GM18870 (cell line): ENCODE measurements at regions not wholly inside any gene's neighbourhood (a gene's known extent, or its start where the extent isn't known, plus 50 kb on each side); places are given as distances from the start of the nearest gene placed in this dataset.
"Not testable (repeated sequence)": the region's sequence is repeated elsewhere in the genome, so short reads cannot be mapped to it uniquely, and the experiment has no call there.

Experiments
- ATAC-seq: cut with Tn5 transposase; IDR thresholded peaks from one replicate; pipeline ENCODE4 v1.9.1; 2021; ENCODE audit warnings: moderate library complexity; ENCODE audit not compliant: unreplicated experiment

DNA sequence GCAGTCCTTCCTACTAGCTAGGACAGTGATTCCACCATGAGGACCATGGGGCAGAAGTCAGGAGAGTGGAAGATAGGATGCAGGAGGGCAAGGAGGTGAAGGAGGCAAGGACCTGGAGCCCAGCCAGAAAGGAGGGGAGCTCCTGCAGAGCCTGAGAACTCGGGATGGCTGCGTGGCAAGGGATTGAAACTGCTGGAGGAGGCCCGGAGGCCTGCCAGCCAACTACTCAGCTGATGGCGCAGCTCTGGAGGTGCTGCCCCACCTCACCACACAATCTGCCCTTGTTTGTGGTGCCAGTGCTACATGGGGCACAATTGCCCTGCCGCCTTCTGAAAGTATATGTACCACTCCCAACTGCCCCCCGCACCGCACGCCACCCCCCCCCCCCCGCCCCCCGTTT, 307.3 kb upstream of the CHRNA7 start:
- ATAC-seq: not testable (repeated sequence)

DNA sequence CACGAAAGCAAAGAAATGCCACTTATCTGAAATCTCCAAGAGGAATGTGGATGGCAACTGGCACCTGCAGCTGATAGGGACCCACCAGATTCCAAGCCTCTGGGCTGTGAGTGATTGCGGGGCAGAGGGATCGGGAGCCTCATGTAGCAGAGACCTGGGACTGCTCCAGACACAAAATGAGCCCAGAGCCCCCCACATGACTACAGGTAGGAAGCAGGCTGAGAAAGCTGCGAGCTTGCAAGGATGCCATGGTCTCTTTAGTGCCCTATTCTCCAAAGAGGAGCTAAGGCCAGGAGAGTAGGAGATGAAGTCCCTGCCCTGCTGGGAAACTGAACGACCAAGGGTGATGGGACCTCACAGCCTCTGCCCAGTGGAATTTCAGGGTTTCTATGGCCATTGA, 305.4 kb upstream of the CHRNA7 start:
- not testable (repeated sequence) for ATAC-seq

DNA sequence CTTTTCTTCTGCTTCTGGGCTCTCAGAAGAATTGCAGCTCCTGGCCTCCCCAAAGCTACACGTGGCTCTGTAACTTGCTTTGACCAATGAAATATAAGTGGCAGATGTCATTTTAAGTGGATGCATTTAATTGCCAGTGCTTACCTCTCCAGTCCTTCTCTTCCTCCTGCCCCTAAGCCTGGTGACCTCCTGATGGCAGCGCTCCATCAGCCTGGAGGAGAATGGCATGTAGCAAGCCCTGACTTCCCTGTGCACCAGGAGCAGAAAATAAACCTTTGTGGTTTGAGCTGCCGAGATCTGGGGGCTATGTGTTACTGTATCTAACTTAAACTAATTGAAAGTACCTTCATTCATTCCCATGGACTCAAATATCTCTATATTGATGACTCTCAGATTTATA, 304.7 kb upstream of the CHRNA7 start:
- ATAC-seq: not testable (repeated sequence)

DNA sequence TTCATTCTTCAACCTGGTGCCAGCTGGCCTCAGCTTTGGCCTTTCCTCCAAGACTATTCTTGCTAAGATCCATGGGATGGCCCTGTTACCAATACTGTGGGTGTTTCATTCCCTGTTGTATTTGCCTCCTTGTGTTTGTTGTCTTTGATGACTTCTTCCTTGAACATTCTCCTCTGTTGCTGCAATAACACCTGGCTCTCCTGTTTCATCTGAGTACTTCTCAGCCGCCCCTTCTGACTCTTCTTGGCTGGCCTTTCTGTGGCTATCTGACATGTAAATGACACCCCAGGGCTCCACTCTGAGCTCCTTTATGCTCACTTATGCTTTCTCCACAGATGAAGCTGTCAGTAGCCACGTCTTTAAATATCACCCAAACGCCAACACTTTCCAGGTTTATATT, 302.7 kb upstream of the CHRNA7 start:
- ATAC-seq: no peak

- ATAC-seq: no peak
Observed at GRCh38 chr15:31732726-31733125, 297.6 kb upstream of the CHRNA7 start.

DNA sequence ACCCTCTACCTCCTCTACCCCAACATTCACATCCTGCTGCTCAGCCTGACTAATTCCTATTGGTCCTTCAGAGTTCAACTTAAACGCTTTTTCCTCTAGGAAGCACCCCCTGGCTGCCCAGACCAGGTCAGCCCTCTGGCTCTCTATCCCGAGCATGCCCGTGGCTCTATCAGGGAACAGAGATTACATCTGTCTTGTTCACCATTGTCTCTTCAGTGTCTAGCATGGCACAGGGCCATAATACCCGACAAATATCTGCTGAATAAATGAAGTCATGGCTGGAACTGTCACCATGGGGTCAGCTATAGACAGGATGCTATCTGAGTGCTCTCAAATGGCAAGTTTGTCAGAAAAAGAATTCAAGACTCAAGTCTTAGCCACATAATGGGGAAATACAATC, 296.9 kb upstream of the CHRNA7 start:
- ATAC-seq: no peak

DNA sequence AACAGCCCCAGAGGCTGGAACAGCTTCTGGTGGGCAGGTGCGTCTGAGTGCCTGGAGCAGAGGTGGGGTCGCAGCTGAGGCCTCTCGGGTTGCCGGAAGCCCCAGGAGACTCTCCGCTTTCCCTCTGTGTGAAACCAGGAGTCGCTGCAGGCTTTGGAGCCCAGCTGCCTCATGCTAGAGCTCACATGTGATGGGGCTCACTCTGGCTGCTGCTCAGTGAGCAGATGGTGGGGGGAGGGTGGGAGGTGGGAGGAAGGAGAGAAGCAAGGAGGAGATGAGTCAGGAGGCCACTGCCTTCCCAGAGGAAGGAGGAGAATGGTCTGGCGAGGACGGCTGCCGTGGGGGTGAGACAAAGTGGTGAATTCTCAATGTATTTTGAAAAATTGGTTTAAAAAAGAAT, 290.1 kb upstream of the CHRNA7 start:
- no peak for ATAC-seq

- no peak for ATAC-seq
Observed at GRCh38 chr15:31745841-31746240, 284.5 kb upstream of the CHRNA7 start.

DNA sequence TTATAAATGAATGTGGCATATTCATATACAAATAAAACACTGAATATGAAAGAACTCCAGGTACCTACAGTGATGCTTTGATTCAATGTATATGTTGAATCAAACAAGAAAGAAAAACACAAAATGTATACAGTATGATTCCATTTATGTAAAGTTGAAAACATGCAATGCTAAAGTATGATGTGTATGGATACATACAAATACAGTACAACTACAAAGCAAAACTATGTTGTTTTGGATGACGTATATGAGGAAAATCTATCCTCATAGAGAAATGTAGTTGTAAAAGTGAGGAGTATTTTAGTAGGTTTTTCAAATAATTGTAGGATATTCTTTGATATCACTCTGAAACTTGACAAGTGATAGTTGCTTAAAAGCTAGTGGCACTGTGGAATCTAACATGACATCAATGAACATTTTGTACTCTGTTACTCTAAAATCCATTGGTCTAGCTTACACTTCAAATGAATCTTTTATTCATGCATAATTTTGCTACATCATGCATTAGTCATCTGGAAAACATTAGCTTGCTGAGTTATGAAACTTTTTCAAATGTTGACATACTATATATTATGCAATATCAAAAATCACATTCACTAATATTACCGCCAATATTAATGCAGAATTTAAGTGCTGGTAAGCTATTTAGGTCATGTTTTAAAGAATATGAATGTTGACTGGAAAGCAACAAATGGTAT, 278.1 kb upstream of the CHRNA7 start:
- no peak for ATAC-seq

- ATAC-seq: no peak
Observed at GRCh38 chr15:31752905-31753304, 277.4 kb upstream of the CHRNA7 start.

- ATAC-seq: no peak
Observed at GRCh38 chr15:31758126-31758525, 272.2 kb upstream of the CHRNA7 start.

- no peak for ATAC-seq
Observed at GRCh38 chr15:31768055-31768454, 262.3 kb upstream of the CHRNA7 start.

DNA sequence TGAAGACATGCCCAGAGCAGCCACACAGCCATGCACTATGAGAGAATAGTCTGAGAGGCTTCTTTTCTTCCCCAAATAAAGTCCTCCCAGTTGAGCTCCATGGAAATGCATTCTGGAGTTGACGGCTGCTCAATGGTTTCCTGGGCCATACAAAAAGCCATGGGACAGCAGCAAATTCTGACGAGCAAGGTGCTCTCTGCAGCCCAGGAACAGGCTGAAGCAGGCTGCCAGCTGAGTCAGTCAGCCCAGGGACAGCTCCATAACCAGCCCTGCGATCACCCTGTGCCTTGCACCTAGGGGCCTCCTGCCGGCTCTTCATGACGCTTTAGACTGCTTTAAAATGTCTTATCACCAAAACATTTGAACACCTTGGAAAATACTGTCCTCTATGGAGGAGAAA, 256.3 kb upstream of the CHRNA7 start:
- ATAC-seq: no peak

GRCh38 chr15:31776039-31776438, 254.3 kb upstream of the CHRNA7 start:
- no peak for ATAC-seq

DNA sequence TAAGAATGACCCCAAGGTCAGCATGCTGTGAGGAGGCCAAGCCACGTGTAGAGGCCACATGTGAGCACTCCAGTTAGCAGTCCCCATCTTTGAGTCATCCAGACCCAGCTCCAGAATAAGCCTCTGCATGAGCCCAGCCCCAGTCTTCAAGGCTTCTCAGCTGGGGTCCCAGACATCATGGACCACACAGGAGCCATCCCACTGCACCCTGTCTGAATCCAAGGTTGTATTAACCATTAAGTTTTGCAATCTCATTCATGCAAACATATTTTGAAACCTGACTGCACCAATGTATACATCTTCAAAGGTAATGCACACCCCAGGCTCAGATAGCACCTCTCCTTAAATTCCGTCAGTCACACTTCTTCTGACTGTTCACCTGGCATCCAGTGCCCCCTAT, 249.1 kb upstream of the CHRNA7 start:
- no peak for ATAC-seq

GRCh38 chr15:31782016-31782783, 248.1 kb upstream of the CHRNA7 start:
- no peak for ATAC-seq

- no peak for ATAC-seq
Observed at GRCh38 chr15:31782951-31783350, 247.4 kb upstream of the CHRNA7 start.

DNA sequence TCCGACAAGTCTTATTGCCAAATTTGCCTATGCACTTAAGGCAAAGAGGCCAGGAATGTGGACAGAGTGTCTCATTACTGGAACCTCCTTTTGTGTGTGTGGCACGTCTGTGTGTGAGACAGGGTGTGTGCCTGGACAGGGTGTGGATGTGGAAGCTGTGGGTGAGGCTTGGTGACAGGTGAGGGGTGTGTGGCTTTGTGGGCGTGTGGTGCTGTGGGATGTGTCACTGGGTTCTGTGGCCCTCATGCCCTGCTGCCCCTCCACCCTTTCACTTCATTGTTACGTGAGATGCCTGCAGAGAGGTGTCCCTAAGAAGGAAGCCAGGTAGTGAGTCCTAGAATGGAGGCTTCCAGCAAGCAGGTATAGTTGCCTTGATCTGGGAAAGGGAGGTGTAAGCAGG, 244.0 kb upstream of the CHRNA7 start:
- ATAC-seq: no peak

DNA sequence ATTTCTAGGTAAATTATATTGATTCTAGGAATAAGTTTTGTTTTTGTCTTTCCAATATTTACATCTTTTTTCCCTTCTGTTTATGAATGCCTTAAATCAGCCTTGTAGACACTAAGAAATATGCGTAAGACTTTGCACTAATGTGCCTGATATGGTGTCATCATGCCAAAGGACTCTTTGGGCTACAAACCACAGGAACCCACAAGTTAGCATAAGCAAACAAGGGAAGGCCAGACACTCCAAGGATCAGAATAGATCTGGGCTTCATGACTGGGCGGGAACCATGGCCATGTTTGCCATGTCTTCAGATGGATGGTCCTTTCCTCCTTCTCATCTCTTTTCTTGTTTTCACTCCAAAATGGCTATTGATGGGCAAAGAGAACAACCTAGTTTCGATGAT, 242.2 kb upstream of the CHRNA7 start:
- ATAC-seq: no peak

DNA sequence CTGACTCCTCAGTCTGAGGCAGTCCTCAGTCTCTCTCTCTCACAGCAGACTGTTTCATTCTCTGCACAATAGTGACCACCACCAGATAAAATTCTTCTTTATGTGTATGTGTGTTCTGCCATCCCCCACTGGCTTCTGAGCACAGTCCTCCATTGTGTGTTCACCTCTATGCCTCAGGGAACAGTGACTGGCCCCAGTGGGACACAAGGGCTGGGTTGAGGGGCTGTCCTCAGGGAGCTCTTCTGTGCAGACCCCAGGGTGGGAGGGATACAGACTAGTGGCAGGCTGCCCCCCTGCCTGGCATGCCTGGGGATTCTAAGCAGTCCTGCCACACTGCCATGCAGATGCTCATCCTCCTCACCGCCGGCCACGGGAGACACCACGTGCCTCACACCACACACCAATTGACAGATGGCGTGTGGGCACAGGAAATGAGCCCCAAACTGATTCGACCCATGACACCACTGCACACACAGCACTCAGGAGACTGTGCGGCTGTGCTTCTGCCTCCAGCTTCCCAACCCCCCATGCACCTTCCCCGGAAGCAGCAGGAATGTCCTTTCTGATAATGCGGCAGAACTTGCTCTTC, 237.6 kb upstream of the CHRNA7 start:
- no peak for ATAC-seq

- ATAC-seq: no peak
Observed at GRCh38 chr15:31799319-31799714, 231.0 kb upstream of the CHRNA7 start.

DNA sequence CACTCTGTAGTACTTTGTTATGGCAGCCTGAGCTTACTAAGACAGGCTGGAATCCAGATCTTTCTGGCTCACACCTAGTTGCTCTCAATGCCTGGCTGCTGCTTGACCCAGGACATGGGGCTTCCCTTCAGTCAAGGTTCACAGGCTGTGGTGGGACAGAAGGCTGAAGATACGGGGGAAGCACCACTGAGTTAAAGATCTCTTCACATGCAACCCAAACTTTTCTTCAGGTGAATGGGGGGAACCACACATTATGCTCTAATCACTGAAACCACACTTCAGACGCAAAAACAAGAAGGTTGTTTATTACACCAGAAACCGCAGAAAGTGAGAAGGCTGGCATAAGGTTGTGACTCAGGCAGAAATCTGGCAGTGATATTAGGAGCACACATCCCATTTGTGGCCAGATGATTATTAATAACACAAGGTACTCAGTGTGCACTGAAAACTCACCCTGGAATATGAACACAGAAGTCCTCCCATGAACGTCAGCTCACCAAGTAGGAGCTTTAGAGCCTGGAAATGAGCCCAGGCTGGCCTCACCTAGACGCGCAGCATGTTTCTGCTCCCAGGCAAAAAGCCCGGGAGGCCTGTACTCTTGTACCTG, 230.5 kb upstream of the CHRNA7 start:
- ATAC-seq: peak; percentile 93
